K562 (cell line): ENCODE measurements at regions not wholly inside any gene's neighbourhood (a gene's known extent, or its start where the extent isn't known, plus 50 kb on each side); places are given as distances from the start of the nearest gene placed in this dataset.

ENCODE experiments used
- ARID3B ChIP-seq: fragments of 250-450 bp; sonication (Bioruptor Pico); IDR thresholded peaks from 2 replicates; pipeline ENCODE4 v1.4.0; 2020; ENCODE audit warnings: borderline replicate concordance
- ATF4 ChIP-seq: fragments of 450-650 bp; formaldehyde crosslinking; IDR thresholded peaks from 2 replicates; pipeline ENCODE4 v1.4.0; 2022; ENCODE audit warnings: mild to moderate bottlenecking, moderate library complexity
- BACH1 ChIP-seq: fragments of 200-800 bp; sonication (Bioruptor generic); IDR thresholded peaks from 2 replicates; pipeline ENCODE4 v1.6.1; 2016; ENCODE audit warnings: missing genetic modification characterization, missing compliant biosample characterization
- CBX8 ChIP-seq: fragments of 200-600 bp; sonication (generic); IDR thresholded peaks from 2 replicates; pipeline ENCODE4 v1.6.1; 2012; ENCODE audit warnings: borderline replicate concordance, mixed run types, low read depth, mild to moderate bottlenecking, moderate library complexity, mixed read lengths, low read length, control low read depth, inconsistent platforms; ENCODE audit not compliant: poor library complexity, severe bottlenecking; ENCODE audit errors: extremely low read depth
- CHD4 ChIP-seq: fragments of 200-600 bp; sonication (generic); IDR thresholded peaks from 3 replicates; pipeline ENCODE4 v1.6.1; 2012; ENCODE audit warnings: low read depth, mild to moderate bottlenecking, mixed read lengths, low read length, inconsistent platforms; ENCODE audit not compliant: insufficient read depth, insufficient replicate concordance, poor library complexity, severe bottlenecking
- DLX4 ChIP-seq: fragments of 250-450 bp; sonication (Bioruptor Pico); IDR thresholded peaks from 2 replicates; pipeline ENCODE4 v1.6.1; 2021; ENCODE audit warnings: mild to moderate bottlenecking
- EZH2 ChIP-seq: IDR thresholded peaks from 2 replicates; pipeline ENCODE4 v1.6.1; 2012; ENCODE audit warnings: low read depth, mild to moderate bottlenecking, inconsistent platforms, low read length, borderline replicate concordance
- FOXM1 ChIP-seq, 2 experiments: fragments of 450-650 bp in 1 of 2; sonication (generic) in 1 of 2; formaldehyde crosslinking in 1 of 2; IDR thresholded peaks; 2 replicates each; pipeline versions ENCODE4 v1.6.1 to v1.9.0; 2017 to 2022; ENCODE audit warnings: low read depth in 2 of 2, mild to moderate bottlenecking in 2 of 2, missing genetic modification reagents in 1 of 2, moderate library complexity in 1 of 2
- HDAC2 ChIP-seq: fragments of 450-650 bp; IDR thresholded peaks from 2 replicates; pipeline ENCODE4 v1.6.1; 2016; ENCODE audit warnings: mild to moderate bottlenecking
- MEF2D ChIP-seq: conservative IDR thresholded peaks from 2 replicates; pipeline ENCODE4 v1.6.1; 2016; ENCODE audit warnings: low read depth, missing genetic modification characterization, missing compliant biosample characterization
- MITF ChIP-seq: IDR thresholded peaks from 2 replicates; pipeline ENCODE4 v1.6.1; 2014; ENCODE audit warnings: antibody characterized with exemption
- MTA3 ChIP-seq: fragments of 450-650 bp; formaldehyde crosslinking; IDR thresholded peaks from 2 replicates; pipeline ENCODE4 v1.6.1; 2017; ENCODE audit warnings: mild to moderate bottlenecking, borderline replicate concordance
- NUFIP1 ChIP-seq: fragments of 450-650 bp; IDR thresholded peaks from 2 replicates; pipeline ENCODE4 v1.6.1; 2018; ENCODE audit not compliant: partially characterized antibody
- OTX1 ChIP-seq: fragments of 450-650 bp; formaldehyde crosslinking; IDR thresholded peaks from 2 replicates; pipeline ENCODE4 v1.4.0; 2022; ENCODE audit warnings: mild to moderate bottlenecking
- PTBP1 ChIP-seq: fragments of 200-400 bp; formaldehyde crosslinking; IDR thresholded peaks from 2 replicates; pipeline ENCODE4 v1.6.1; 2017; ENCODE audit warnings: low read depth, low read length
- PYGO2 ChIP-seq: fragments of 450-650 bp; IDR thresholded peaks from 2 replicates; pipeline ENCODE4 v1.6.1; 2016; ENCODE audit warnings: mild to moderate bottlenecking, missing genetic modification characterization, moderate library complexity, missing compliant biosample characterization
- SMARCE1 ChIP-seq: fragments of 450-650 bp; IDR thresholded peaks from 2 replicates; pipeline ENCODE4 v1.7.1; 2016; ENCODE audit warnings: mild to moderate bottlenecking
- ZKSCAN1 ChIP-seq: fragments of 150-350 bp; IDR thresholded peaks from 2 replicates; pipeline ENCODE4 v1.6.1; 2016; ENCODE audit warnings: low read depth, low read length
- ZKSCAN3 ChIP-seq: fragments of 250-450 bp; sonication (Bioruptor Pico); IDR thresholded peaks from 2 replicates; pipeline ENCODE4 v1.4.0; 2020
- ZNF316 ChIP-seq: fragments of 450-650 bp; IDR thresholded peaks from 2 replicates; pipeline ENCODE4 v1.6.1; 2016
- ZNF57 ChIP-seq: fragments of 450-650 bp; formaldehyde crosslinking; IDR thresholded peaks from 2 replicates; pipeline ENCODE4 v1.4.0; 2020; ENCODE audit warnings: mild to moderate bottlenecking, moderate library complexity
- ZNF696 ChIP-seq: fragments of 250-450 bp; sonication (Bioruptor Pico); conservative IDR thresholded peaks from 2 replicates; pipeline ENCODE4 v1.4.0; 2020; ENCODE audit warnings: mild to moderate bottlenecking, moderate library complexity
- ZNF707 ChIP-seq: fragments of 250-450 bp; sonication (Bioruptor Pico); conservative IDR thresholded peaks from 2 replicates; pipeline ENCODE4 v1.8.0; 2022; ENCODE audit warnings: inconsistent platforms, mild to moderate bottlenecking, moderate library complexity

- TF ChIP-seq ZNF57 (CRISPR knock-in tag) (0 out of 2 replicates have a peak, but pooled peaks have one; percentile 58), ZNF316 (peak; percentile 100), ARID3B (CRISPR knock-in tag) (0 out of 2 replicates have a peak, but pooled peaks have one; percentile 35), DLX4 (no peak), CBX8 (no peak), PTBP1 (no peak), MEF2D (tag) (peak; percentile 77), NUFIP1 (peak; percentile 12), EZH2 (no peak), ATF4 (peak; percentile 52), MTA3 (peak; percentile 70), FOXM1 (IDR thresholded peaks at IDR 0.05; ENCODE audit: low read depth) (peak; percentile 19; the same call in 1 of the 2 replicates), FOXM1 (CRISPR knock-in tag; IDR thresholded peaks at IDR 0.05; ENCODE audit: low read depth) (no peak), ZKSCAN3 (CRISPR knock-in tag) (no peak), ZNF707 (CRISPR knock-in tag) (0 out of 2 replicates have a peak, but pooled peaks have one; percentile 43), HDAC2 (peak; percentile 74; the same call in 1 of the 2 replicates), PYGO2 (tag) (no peak), BACH1 (tag) (peak; percentile 98), ZNF696 (CRISPR knock-in tag) (no peak), MITF (0 out of 2 replicates have a peak, but pooled peaks have one; percentile 40), ZKSCAN1 (no peak), OTX1 (CRISPR knock-in tag) (peak; percentile 40; the same call in 1 of the 2 replicates), CHD4 (peak; percentile 89), SMARCE1 (peak; percentile 66)
Observed at GRCh38 chr16:79972053-79972704, 371.6 kb upstream of the MAF start (continued).
